ENCODE measurements at regions not wholly inside any gene's neighbourhood (a gene's known extent, or its start where the extent isn't known, plus 50 kb on each side); places are given as distances from the start of the nearest gene placed in this dataset.

DNA sequence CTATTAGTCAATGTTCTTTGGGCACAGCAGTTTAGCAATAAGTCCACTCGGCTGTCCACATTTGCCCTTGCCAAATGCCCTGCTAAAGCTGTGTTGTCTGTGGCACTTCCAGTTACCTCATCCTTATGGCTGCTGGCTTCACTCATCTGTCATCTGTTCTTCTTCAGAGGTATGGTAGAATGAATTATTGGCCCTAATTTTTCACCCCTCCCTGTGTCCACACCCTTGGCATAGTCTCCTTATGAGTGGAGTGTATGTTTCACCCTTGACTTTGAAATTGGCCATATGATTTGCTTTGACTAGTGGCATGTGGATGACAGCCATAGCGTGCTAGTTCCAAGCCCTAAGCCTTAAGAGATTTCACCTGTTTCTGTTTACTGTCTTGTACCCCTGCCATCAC, 72.1 kb upstream of the EPHB1 start:
- TF ChIP-seq EZH2 (IDR thresholded peaks at IDR 0.05; ENCODE audit: low read depth) (no peak), CTCF (conservative IDR thresholded peaks at IDR 0.05) (no peak)
